GM23338 (cell line): ENCODE measurements at regions not wholly inside any gene's neighbourhood (a gene's known extent, or its start where the extent isn't known, plus 50 kb on each side); places are given as distances from the start of the nearest gene placed in this dataset.

Source experiments
- ATAC-seq: fragments of 200-7000 bp; cut with Tn5 transposase; 3 replicates; pipeline ENCODE4 v1.9.1; 2020
- DNase-seq: peaks from one replicate; pipeline ENCODE4 v3.0.0-alpha.2; 2015; ENCODE audit warnings: low spot score
- H2AFZ ChIP-seq: fragments of 200-600 bp; sonication (generic); 2 replicates; pipeline ENCODE4 v1.8.0; 2016; ENCODE audit warnings: antibody characterized with exemption, mild to moderate bottlenecking, moderate library complexity
- H3F3A ChIP-seq: fragments of 200-600 bp; sonication (generic); replicated peaks from 2 replicates; pipeline ENCODE4 v1.8.0; 2017; ENCODE audit warnings: antibody characterized with exemption, mixed run types, low read depth
- H3K27ac ChIP-seq: fragments of 200-600 bp; sonication (generic); 2 replicates; pipeline ENCODE4 v1.6.1; 2016; ENCODE audit warnings: low read depth
- H3K27me3 ChIP-seq: fragments of 200-600 bp; sonication (generic); 2 replicates; pipeline ENCODE4 v1.8.0; 2016; ENCODE audit warnings: mild to moderate bottlenecking, mixed run types, moderate library complexity; ENCODE audit not compliant: insufficient read depth
- H3K36me3 ChIP-seq: fragments of 200-600 bp; sonication (generic); 2 replicates; pipeline ENCODE4 v1.8.0; 2016; ENCODE audit warnings: mild to moderate bottlenecking; ENCODE audit not compliant: insufficient read depth
- H3K4me1 ChIP-seq: fragments of 200-600 bp; sonication (generic); 2 replicates; pipeline ENCODE4 v1.8.0; 2016; ENCODE audit warnings: mild to moderate bottlenecking, moderate library complexity; ENCODE audit not compliant: insufficient read depth
- H3K4me2 ChIP-seq: fragments of 200-600 bp; sonication (generic); 2 replicates; pipeline ENCODE4 v1.7.1; 2017; ENCODE audit warnings: mixed run types
- H3K4me3 ChIP-seq: fragments of 200-600 bp; sonication (generic); 2 replicates; pipeline ENCODE4 v1.6.1; 2016; ENCODE audit warnings: mixed run types
- H3K79me2 ChIP-seq: fragments of 200-600 bp; sonication (generic); replicated peaks from 2 replicates; pipeline ENCODE4 v1.8.0; 2017; ENCODE audit warnings: mild to moderate bottlenecking; ENCODE audit not compliant: insufficient read depth
- H3K9me2 ChIP-seq: fragments of 200-600 bp; sonication (generic); 2 replicates; pipeline ENCODE4 v1.8.0; 2017; ENCODE audit not compliant: insufficient read depth
- H4K20me1 ChIP-seq: fragments of 200-600 bp; sonication (generic); replicated peaks from 2 replicates; pipeline ENCODE4 v1.8.0; 2017; ENCODE audit warnings: mild to moderate bottlenecking; ENCODE audit not compliant: insufficient read depth
- H3K27ac Mint-ChIP-seq: 2 replicates; pipeline ENCODE4 v1.8.0; 2020; ENCODE audit warnings: inconsistent platforms, mild to moderate bottlenecking, moderate library complexity, mixed read lengths
- H3K27me3 Mint-ChIP-seq: 3 replicates; pipeline ENCODE4 v1.8.0; 2022; ENCODE audit warnings: low read depth, mild to moderate bottlenecking, moderate library complexity, mixed read lengths, inconsistent platforms; ENCODE audit not compliant: insufficient read depth, poor library complexity
- H3K36me3 Mint-ChIP-seq: 3 replicates; pipeline ENCODE4 v1.8.0; 2021; ENCODE audit warnings: low read depth, mild to moderate bottlenecking, inconsistent platforms, moderate library complexity, mixed read lengths
- H3K4me1 Mint-ChIP-seq: 3 replicates; pipeline ENCODE4 v1.8.0; 2020; ENCODE audit warnings: mild to moderate bottlenecking, inconsistent platforms, mixed read lengths
- H3K4me3 Mint-ChIP-seq: 3 replicates; pipeline ENCODE4 v1.8.0; 2021; ENCODE audit warnings: moderate library complexity, mild to moderate bottlenecking, inconsistent platforms, mixed read lengths
- H3K9me3 Mint-ChIP-seq: 3 replicates; pipeline ENCODE4 v1.8.0; 2020; ENCODE audit warnings: moderate library complexity, mild to moderate bottlenecking, inconsistent platforms, mixed read lengths
- CREB1 ChIP-seq: fragments of 250-450 bp; sonication (Bioruptor Pico); IDR thresholded peaks from 2 replicates; pipeline ENCODE4 v1.5.0; 2020; ENCODE audit warnings: low read depth, mild to moderate bottlenecking, moderate library complexity
- EZH2 ChIP-seq: fragments of 200-600 bp; sonication (generic); IDR thresholded peaks from one replicate; pipeline ENCODE4 v1.8.0; 2017; ENCODE audit warnings: antibody characterized with exemption, mild to moderate bottlenecking, low read depth; ENCODE audit not compliant: unreplicated experiment
- JUNB ChIP-seq: IDR thresholded peaks from one replicate; pipeline ENCODE4 v1.6.1; 2016; ENCODE audit warnings: antibody characterized with exemption; ENCODE audit not compliant: unreplicated experiment
- NANOG ChIP-seq: IDR thresholded peaks from 2 replicates; pipeline ENCODE4 v1.6.1; 2016; ENCODE audit warnings: antibody characterized with exemption, borderline replicate concordance
- REST ChIP-seq: IDR thresholded peaks from one replicate; pipeline ENCODE4 v1.6.1; 2018; ENCODE audit warnings: antibody characterized with exemption; ENCODE audit not compliant: unreplicated experiment
- STAT1 ChIP-seq: IDR thresholded peaks from one replicate; pipeline ENCODE4 v1.6.1; 2016; ENCODE audit warnings: antibody characterized with exemption; ENCODE audit not compliant: unreplicated experiment
- ZNF114 ChIP-seq: fragments of 250-450 bp; sonication (Bioruptor Pico); IDR thresholded peaks from 2 replicates; pipeline ENCODE4 v1.5.0; 2020; ENCODE audit warnings: mild to moderate bottlenecking, moderate library complexity
- TF ChIP-seq, protein P1 (sequence below), 2 experiments: fragments of 200-600 bp in 1 of 2; sonication (generic) in 1 of 2; conservative IDR thresholded peaks; 2 replicates each; pipeline versions ENCODE4 v1.5.1 to v1.6.1; 2016 to 2017; ENCODE audit warnings: antibody characterized with exemption in 2 of 2, low read depth in 2 of 2, mild to moderate bottlenecking in 2 of 2, moderate library complexity in 1 of 2
- TF ChIP-seq, protein P2 (sequence below): IDR thresholded peaks from 2 replicates; pipeline ENCODE4 v1.6.1; 2016; ENCODE audit warnings: antibody characterized with exemption
- TF ChIP-seq, protein P3 (sequence below): fragments of 250-450 bp; sonication (Bioruptor Pico); IDR thresholded peaks from 2 replicates; pipeline ENCODE4 v1.5.0; 2020; ENCODE audit warnings: mild to moderate bottlenecking, moderate library complexity

DNA sequence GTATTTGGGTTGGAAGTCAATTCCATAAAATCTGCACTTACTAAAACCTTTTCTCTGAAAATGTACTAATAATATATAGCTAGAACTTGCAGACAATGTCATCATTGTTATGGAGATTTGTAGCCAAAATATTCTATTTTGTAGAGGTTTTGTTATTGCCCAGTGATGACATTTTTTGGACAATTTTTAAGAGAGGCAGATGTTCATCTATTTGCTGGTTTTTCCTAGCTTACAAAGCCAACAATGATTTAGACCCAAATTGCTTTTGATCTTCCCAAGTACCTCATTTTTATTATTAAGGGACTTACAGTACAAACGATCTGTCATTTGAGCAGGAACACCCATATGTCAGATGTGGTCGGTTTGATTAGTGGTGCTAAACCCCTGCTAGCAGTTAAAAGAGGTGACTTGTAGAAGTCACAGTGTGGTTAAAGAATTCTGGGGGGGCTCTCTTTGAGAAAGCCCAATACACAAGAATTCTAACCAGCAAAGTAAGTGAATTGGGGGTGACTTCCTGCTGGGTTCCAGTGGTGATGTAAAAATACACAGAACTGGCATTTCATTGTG, 136.2 kb downstream of the KIT start:
- DNase-seq (no peak), ATAC-seq (no peak)
- Mint-ChIP-seq H3K4me3 (no peak overlapping the region), H3K27ac (no peak overlapping the region), H3K27me3 (peaks cover 1% of the 10 kb centered on the region), H3K4me1 (no peaks in the 10 kb centered on the region), H3K9me3 (no peaks in the 10 kb centered on the region; the same call in 2 of the 3 replicates), H3K36me3 (no peaks in the 10 kb centered on the region)
- Histone ChIP-seq H3K79me2 (no peaks in the 10 kb centered on the region), H3K27me3 (no peaks in the 10 kb centered on the region), H2AFZ (no peak overlapping the region), H4K20me1 (no peaks in the 10 kb centered on the region), H3K36me3 (no peaks in the 10 kb centered on the region), H3K9me2 (no peaks in the 10 kb centered on the region), H3K4me2 (no peak overlapping the region), H3K27ac (no peak overlapping the region), H3K4me3 (no peak overlapping the region), H3F3A (no peaks in the 10 kb centered on the region), H3K4me1 (no peaks in the 10 kb centered on the region)
- TF ChIP-seq JUNB (no peak), REST (no peak), EZH2 (no peak), NANOG (no peak), STAT1 (no peak), ZNF114 (CRISPR knock-in tag) (no peak), CREB1 (CRISPR knock-in tag) (no peak)
- TF ChIP-seq, protein P1, sequence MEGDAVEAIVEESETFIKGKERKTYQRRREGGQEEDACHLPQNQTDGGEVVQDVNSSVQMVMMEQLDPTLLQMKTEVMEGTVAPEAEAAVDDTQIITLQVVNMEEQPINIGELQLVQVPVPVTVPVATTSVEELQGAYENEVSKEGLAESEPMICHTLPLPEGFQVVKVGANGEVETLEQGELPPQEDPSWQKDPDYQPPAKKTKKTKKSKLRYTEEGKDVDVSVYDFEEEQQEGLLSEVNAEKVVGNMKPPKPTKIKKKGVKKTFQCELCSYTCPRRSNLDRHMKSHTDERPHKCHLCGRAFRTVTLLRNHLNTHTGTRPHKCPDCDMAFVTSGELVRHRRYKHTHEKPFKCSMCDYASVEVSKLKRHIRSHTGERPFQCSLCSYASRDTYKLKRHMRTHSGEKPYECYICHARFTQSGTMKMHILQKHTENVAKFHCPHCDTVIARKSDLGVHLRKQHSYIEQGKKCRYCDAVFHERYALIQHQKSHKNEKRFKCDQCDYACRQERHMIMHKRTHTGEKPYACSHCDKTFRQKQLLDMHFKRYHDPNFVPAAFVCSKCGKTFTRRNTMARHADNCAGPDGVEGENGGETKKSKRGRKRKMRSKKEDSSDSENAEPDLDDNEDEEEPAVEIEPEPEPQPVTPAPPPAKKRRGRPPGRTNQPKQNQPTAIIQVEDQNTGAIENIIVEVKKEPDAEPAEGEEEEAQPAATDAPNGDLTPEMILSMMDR (conservative IDR thresholded peaks at IDR 0.05; ENCODE audit: low read depth in 2 of 2), result no peak
- TF ChIP-seq, protein P2, sequence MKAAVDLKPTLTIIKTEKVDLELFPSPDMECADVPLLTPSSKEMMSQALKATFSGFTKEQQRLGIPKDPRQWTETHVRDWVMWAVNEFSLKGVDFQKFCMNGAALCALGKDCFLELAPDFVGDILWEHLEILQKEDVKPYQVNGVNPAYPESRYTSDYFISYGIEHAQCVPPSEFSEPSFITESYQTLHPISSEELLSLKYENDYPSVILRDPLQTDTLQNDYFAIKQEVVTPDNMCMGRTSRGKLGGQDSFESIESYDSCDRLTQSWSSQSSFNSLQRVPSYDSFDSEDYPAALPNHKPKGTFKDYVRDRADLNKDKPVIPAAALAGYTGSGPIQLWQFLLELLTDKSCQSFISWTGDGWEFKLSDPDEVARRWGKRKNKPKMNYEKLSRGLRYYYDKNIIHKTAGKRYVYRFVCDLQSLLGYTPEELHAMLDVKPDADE, result no peak
- TF ChIP-seq, protein P3, sequence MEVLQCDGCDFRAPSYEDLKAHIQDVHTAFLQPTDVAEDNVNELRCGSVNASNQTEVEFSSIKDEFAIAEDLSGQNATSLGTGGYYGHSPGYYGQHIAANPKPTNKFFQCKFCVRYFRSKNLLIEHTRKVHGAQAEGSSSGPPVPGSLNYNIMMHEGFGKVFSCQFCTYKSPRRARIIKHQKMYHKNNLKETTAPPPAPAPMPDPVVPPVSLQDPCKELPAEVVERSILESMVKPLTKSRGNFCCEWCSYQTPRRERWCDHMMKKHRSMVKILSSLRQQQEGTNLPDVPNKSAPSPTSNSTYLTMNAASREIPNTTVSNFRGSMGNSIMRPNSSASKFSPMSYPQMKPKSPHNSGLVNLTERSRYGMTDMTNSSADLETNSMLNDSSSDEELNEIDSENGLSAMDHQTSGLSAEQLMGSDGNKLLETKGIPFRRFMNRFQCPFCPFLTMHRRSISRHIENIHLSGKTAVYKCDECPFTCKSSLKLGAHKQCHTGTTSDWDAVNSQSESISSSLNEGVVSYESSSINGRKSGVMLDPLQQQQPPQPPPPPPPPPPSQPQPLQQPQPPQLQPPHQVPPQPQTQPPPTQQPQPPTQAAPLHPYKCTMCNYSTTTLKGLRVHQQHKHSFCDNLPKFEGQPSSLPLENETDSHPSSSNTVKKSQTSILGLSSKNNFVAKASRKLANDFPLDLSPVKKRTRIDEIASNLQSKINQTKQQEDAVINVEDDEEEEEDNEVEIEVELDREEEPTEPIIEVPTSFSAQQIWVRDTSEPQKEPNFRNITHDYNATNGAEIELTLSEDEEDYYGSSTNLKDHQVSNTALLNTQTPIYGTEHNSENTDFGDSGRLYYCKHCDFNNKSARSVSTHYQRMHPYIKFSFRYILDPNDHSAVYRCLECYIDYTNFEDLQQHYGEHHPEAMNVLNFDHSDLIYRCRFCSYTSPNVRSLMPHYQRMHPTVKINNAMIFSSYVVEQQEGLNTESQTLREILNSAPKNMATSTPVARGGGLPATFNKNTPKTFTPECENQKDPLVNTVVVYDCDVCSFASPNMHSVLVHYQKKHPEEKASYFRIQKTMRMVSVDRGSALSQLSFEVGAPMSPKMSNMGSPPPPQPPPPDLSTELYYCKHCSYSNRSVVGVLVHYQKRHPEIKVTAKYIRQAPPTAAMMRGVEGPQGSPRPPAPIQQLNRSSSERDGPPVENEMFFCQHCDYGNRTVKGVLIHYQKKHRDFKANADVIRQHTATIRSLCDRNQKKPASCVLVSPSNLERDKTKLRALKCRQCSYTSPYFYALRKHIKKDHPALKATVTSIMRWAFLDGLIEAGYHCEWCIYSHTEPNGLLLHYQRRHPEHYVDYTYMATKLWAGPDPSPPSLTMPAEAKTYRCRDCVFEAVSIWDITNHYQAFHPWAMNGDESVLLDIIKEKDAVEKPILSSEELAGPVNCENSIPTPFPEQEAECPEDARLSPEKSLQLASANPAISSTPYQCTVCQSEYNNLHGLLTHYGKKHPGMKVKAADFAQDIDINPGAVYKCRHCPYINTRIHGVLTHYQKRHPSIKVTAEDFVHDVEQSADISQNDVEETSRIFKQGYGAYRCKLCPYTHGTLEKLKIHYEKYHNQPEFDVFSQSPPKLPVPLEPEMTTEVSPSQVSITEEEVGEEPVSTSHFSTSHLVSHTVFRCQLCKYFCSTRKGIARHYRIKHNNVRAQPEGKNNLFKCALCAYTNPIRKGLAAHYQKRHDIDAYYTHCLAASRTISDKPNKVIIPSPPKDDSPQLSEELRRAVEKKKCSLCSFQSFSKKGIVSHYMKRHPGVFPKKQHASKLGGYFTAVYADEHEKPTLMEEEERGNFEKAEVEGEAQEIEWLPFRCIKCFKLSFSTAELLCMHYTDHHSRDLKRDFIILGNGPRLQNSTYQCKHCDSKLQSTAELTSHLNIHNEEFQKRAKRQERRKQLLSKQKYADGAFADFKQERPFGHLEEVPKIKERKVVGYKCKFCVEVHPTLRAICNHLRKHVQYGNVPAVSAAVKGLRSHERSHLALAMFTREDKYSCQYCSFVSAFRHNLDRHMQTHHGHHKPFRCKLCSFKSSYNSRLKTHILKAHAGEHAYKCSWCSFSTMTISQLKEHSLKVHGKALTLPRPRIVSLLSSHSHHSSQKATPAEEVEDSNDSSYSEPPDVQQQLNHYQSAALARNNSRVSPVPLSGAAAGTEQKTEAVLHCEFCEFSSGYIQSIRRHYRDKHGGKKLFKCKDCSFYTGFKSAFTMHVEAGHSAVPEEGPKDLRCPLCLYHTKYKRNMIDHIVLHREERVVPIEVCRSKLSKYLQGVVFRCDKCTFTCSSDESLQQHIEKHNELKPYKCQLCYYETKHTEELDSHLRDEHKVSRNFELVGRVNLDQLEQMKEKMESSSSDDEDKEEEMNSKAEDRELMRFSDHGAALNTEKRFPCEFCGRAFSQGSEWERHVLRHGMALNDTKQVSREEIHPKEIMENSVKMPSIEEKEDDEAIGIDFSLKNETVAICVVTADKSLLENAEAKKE (CRISPR knock-in tag), result no peak
